ENCODE measurements at regions not wholly inside any gene's neighbourhood (a gene's known extent, or its start where the extent isn't known, plus 50 kb on each side); places are given as distances from the start of the nearest gene placed in this dataset.
"Not testable (repeated sequence)": the region's sequence is repeated elsewhere in the genome, so short reads cannot be mapped to it uniquely, and the experiment has no call there.

DNA sequence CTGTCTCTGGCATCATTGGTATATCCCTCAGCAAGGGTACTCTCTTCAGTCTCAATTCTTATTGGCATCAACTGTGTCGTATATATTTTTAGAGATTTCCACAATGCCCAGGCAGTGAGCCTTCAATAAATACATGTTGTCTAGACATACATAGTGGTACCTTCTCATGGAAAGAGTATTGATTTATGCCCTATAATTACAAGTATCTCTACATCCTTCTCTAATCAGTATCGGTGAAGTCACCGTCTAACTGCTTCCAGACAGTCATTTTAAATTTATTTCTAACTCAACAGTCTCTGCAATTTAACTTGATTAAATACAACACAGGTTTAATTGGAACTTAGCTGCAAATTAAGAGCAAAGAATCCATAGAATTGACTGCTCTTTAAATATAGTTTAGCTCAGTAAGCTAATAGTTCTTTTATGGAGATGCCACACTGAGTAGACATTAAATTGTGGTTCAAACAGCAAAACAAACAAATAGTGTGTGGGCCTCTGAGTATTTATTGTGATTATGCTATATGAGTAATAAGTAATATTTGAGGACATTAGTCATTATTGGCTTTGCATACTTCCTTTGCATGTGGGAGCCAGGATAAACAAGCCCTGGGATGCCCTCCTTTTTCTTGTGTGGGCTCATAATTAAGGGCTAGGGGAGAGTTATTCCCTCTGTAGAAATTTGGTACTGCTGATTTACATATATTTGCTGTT lies 126.9 kb upstream of the DUSP10 start:
- peak in 1 of 2 donors; percentile 10 for ATAC-seq

- no peak for ATAC-seq
Observed at GRCh38 chr1:221867003-221867402, 125.1 kb upstream of the DUSP10 start.

DNA sequence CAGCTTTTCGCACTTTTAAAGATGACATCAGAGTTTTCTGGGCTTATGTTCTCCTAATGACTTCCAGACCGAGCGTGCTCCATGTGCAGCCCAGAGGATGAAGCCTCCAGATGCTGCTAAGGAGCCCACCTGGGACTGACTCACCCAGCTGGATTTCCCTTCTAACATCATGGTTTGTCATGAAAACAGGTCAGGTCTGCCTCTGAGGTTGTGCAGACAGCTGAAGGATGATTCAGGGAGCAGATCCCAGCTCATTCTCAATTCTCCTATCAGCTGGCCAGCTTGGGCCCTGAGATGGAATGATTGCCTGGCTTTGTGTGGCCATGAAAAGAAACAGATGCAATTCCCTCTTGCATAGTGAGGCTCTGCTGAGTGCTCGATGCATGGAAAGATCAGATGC lies 123.9 kb upstream of the DUSP10 start:
- no peak for ATAC-seq

DNA sequence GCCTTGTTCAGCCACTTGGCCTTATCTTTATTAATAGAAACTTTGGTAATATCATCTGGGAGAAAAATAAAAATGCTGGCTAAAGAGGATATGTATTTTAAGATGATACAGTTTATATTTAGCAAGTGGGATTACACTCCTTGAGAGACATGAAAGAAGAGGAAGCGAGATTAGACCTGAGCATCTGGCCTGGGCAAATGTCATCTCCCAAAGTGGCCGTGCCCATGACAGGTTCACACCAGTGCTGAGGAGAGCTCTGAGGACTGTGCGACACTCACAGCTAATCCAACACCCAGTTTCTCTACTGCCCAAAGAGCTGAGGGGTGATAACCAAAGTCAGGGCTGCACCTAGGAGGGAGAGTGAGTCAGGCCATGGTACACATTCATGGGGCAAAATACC lies 121.7 kb upstream of the DUSP10 start:
- no peak for ATAC-seq

- ATAC-seq: no peak
Observed at GRCh38 chr1:221862971-221863370, 121.1 kb upstream of the DUSP10 start.

DNA sequence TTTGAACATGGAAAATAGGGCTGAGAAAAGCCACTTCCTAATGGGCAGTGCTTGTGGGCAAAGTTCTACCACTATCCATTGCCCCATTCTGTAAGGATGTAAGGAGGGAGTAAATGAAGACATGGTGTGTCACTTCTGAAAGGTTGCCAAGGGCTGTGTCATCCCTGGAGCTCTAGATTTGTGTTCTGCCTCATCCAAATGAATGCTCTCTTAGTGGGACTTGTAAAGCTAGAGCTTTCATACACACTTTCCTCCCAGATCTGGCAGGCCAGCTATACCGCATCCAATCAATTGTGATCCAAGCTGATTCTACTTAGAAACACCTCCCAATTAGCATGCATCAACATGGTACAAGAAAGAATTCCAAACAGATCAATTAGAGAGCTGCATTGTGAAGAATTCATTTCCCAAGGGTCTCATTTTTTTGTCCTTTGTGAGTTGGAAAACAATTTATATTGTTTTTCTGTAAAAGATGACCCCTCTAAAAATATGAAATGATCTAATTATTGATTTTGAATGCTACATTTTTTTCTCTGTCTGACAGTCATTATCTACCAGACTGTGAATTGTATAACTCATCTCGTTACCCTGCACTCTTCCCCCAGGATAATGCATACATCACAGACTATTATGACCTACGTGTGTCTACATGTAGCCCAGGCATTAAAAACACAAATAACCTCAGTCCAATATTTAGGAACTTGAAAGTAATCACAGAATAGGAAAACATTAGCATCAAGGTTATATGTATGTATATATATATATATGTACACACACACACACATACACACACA lies 117.1 kb upstream of the DUSP10 start:
- no peak for ATAC-seq

- not testable (repeated sequence) for ATAC-seq
Observed at GRCh38 chr1:221857094-221857444, 115.2 kb upstream of the DUSP10 start.

DNA sequence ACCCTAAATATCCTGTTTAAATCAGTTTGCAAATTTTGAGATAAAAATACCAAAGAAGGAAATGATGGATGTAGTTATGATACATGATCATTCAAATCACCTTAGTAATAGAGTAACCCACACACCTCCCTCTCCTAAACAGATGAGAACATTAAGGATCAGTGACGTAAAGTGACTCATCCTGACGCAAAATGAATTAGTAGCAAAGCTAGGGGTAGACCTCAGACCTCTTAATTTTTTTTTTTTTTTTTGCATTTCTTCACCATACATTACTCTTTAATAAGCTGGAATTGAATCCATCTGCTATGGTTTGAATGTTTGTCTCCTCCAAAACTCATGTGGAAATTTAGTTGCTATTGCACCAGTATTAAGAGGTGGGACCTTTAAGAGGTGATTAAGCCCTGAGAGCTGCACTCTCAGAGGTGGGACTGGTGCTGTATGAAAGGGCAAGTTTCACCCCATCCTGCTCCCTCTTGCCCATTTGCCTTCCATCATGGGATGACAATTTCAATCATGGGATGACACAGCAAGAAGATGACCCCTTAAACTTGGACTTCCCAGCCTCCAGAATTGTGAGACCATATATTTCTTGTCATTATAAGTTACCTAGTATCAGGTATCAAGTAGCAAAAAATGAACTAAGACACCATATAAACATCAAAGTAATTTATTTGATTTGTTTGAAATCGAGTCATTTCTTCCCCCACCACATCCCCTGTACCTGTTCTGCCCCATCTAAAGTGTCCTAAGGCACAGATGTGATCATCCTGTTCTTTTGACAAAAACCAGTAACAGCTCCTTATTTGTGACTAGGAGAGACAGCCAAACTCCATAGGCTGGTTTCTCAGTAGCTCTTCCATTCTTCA lies 114.6 kb upstream of the DUSP10 start:
- ATAC-seq: peak; percentile 86 to 97

GRCh38 chr1:221855156-221855555 lies 113.3 kb upstream of the DUSP10 start:
- no peak for ATAC-seq

DNA sequence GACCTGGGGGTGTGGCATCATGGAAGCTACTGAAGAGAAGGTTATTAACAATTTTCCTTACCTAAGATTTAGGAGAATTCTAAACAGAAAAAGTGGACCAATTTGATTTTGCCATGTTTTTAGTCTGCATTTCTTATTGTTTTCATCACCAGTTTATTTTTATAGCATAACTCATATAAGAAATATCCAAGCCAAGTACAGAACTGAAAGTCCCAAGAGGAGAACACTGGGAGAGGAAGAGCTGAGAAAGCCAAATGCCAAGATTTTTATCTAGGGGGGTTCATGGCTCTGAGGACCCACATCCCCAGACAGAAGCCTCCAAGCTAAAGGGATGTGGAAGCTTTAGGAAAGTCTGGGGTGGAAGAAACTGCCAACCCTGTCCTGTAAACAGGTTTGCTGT lies 109.4 kb upstream of the DUSP10 start:
- no peak for ATAC-seq

DNA sequence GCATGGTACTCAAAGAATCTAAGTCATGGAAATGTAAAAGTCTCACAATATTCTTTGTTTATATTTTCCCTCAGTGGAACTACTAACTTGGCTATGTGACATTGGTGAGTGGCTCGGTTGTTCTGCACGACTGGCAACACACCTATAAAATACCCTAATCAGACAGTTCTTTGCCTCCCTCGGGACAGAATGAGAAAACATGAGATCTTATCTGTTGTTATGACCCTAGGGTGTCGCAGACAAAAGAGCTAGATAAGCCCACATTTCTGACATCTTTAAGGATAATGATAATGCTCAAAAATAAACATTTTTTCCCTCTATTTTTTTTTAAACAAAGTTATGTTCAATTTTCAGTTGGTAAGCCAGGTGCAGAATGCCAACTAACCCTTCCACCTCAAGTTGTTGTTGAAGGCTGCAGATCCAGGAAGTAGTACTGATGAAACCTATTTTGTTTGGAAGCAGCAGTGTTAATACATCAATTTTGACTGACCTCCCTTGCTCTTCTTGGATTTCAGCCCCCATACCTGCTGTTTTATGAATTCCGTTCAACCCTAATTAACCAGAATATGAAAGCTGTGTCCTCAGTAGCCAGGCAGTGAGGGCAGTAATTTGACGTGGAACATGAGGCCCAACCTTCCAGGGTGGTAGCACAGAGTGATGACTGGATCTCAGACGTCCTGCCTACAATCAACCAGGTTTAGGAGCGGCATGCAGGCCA lies 108.7 kb upstream of the DUSP10 start:
- no peak for ATAC-seq

- ATAC-seq: no peak
Observed at GRCh38 chr1:221849897-221850296, 108.0 kb upstream of the DUSP10 start.

DNA sequence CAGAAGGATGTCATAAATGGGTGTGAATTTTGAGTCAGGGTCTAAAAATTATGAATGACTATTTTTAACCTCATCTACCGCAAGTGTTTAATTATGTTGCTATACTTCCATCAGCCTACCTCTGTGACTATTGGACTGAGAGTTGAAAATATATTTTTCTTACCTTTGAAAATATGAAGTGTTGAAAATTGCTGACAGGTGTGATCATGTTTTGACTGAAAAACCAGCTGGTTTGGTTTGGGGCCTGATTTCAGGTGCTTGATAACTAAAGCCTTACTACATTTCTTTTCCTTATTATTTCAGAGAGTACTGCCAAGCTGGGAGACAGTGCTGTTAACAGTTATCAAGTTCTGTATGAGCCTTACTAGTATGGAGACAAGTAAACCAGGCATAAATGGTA lies 107.2 kb upstream of the DUSP10 start:
- ATAC-seq: no peak

- peak; percentile 38 to 77 for ATAC-seq
Observed at GRCh38 chr1:221847676-221848075, 105.8 kb upstream of the DUSP10 start.

- ATAC-seq: no peak
Observed at GRCh38 chr1:221845650-221846371, 103.9 kb upstream of the DUSP10 start.

- no peak for ATAC-seq
Observed at GRCh38 chr1:221841983-221842335, 100.1 kb upstream of the DUSP10 start.

- ATAC-seq: no peak
Observed at GRCh38 chr1:221841251-221841982, 99.5 kb upstream of the DUSP10 start.

DNA sequence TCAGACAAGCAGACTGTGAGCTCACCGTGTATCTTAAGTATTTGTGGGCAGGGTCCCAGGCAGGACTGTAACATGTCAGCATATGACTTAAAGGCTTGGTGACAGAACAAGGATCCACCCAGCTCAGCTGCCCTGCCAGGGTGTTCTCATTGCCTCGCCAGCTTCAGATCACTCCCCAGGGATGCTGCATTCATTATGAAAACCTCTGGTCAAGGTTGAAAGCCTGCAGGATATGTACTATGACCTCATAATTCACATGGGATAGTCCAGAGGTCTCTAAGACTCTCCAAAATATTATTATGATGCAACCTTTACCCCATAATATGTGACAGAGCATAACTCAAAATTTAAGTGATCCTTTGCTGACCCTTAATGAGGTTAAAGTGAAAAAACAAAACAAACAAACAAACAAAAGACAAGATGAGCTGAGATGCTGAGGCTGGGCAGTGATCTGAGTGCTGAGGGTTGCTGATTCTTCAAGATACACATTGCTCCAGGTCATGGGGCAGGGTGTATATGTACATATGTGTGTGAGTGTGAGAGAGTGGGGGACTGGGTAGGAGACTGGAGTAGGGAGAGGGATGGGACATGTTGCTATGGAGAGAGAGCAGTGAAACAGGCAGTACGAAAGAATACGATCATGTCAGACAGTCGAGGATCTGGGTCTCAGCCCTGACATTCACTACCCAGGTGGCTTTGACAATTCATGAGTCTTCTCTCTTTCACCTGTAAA lies 98.8 kb upstream of the DUSP10 start:
- no peak for ATAC-seq

DNA sequence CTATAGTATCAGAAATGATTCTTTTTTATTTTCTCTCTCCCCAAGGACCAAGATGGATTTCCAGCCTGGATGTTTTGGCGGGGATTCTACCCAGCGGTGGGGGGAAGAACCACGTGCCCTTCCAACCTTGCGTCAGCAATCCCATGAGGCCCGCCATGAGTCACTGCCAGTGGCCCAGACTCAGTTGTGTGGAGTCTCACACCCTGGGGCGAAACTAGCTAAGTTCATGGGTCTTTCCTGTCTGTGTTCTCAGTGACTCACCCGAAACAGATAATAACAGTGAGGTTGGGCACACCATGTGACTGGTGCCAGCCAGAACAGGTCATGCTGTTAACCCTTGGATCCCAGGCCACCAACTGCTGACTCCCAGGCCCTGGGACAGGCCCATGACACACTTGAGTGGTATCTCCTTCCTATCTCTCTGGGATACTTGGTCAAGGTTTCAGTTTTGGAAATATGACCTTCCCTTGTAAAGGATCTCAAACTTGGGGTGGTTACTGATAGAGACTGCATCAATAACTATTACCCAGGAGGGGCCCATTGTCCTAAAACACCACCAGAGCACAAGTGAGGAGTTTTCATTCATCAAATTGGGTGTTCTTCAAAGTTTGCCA lies 98.0 kb upstream of the DUSP10 start:
- peak; percentile 98 for ATAC-seq

DNA sequence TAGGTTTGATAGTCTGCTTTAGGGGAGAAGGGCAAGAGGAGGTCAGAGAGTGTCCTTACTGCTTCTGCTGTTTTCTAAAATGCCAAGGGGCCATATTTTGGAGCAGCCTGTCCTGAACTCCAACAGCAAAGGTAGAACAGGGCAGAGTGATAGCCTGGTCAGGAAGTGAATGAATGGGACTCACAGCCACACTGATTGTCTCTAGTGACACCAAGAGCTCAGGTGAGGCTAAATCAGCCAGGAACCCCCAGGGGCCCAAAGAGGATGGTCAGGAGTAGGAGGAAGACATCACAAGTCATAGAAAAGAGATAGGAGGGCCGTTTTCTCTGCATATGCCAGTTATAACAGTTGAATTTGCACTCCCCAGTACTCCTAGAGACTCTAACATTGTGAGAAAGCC lies 97.4 kb upstream of the DUSP10 start:
- peak; percentile 1 to 4 for ATAC-seq
